Fibroblast of peridontal ligament (primary cell): ENCODE measurements at regions not wholly inside any gene's neighbourhood (a gene's known extent, or its start where the extent isn't known, plus 50 kb on each side); places are given as distances from the start of the nearest gene placed in this dataset.

Source experiments
- DNase-seq: peaks from one replicate; pipeline ENCODE4 v3.0.0-alpha.2; 2010; ENCODE audit errors: extremely low read depth

DNA sequence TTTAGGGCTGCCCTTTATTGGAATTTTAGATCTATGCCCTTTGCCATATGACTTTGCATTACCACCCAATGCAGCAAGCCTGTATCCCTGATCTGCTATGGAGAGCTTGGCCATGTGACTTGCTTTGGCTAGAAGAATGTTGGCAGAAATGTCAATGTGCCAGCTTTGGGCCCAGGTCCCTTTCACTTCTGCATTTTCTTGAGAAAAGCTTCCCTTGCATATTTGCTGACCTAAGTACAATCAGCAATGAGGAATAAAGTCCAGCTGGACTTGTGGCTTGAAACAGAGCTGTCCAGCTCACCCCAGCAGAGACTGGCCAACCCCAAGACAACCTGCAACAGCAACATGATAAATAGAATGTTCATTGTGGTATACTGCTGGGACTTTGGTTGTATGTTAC lies 135.9 kb downstream of the PAH start:
- no peak for DNase-seq

DNA sequence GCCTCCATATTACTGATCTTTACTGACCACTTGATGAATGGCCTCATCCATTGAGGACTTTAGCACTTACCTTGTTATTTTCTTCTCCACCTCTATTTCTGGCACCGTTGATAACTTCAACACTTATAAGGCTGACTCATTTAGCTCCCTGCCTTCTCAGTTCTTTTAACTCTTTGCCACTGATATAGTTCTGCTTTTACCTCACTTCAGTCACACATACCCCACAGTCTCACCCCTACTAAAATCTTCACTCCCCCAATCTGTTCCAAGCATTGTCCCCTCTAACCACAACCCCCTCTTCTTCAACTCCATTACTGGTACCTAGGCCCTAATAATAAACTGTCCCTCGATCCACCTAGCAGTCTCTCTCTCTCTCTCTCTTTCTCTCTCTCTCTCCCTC lies 141.0 kb downstream of the PAH start:
- DNase-seq: no peak

DNA sequence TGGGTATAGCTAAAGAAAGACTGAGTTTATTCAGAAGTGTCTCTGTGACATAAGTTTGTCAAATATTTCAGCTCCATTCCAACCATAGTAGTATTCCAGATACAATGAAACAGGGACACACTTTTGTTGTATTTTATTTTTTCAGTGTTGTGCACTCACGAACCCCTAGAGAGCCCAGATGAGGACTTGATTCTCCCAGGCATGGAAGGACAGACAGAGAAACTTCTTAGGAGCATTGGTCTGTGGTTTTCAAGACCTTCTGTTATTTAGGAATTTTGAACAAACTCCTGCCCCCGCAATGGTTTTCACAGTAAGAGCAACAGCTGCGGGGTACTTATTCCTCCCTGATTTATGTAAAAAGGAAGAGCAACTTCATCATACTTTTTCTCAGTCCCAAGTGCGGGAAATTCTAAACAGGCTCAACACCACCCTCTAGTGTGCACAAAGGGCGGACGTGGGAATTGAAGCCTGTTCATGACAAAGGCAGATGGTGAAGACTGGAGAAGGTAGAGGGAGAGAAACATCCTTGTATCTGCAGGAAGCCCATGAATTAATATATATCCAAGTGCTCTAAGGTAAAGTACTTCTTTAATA lies 147.6 kb downstream of the PAH start:
- DNase-seq: peak; percentile 77

DNA sequence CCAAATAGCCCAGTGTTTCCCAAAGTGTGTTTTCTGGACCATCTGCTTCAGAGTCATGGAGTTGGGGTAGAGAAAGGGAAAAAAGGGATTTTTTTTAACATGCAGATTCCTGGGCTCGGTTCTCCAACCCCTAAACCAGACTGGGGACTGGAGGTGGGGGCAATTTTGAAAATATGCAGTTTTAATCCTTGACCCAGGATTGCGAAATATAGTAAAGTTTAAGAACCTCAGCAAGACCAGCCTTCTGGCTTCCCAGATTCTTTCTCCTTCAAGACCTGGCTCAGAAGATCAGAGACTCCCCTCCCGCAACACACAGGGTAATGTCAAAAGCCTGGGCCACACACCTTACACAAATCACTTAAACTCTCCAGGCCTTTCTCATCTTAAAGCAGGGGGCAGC lies 150.1 kb downstream of the PAH start:
- no peak for DNase-seq

DNA sequence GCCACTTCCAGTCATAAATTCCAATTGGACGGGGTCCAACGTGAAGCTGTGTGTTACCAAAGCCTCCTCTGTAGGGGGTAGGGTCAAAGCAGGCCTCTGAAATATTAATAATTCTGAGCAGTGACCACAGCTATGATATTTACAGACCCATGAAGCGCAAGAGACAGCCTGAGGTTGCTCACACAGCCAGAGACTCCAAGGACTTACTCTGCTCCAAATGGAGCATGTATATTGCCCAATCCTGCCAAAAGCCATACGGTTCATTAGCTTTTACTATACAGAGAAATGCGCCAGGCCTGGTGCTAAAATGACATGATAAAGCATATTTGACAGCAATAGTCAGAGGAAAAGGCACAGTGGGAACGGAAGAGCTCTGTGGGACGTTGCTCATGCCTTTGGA lies 151.3 kb downstream of the PAH start:
- no peak for DNase-seq

DNA sequence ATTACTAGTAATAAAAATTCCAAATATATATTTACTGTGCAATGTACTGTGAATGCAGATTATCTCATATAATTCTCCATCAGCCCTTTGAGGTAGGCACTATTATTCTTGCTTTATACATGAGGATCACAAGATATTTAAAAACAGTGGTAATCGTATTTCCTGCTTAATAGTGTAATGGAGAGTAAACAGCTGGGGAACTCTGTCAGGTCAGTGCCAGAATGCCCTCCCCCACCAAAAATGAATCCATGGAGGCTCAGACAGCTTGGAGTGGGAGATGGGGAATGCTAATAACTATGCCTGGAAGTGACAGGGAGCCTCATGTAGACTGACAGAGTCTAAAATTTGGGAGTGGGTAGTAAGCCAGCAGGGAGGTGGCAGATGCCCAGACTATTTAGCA lies 153.6 kb downstream of the PAH start:
- DNase-seq: no peak

DNA sequence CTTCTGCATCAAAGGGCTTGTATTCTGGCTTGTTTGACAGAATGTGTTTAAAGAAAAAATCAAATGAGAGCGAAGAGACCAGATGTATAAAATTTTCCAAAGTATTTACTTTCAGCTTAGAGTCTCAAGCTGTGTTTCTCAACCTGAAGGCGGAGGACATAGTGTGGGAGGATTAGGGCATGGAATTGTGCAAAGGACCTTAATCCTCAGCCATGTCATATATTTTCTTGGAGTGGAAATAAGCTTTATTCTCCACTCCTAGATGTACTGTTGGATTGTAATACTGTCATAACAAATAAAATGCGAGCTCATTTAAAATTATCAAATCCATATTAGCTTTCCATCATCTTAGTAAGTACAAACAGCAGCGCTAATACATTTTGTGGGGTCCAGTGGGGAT lies 154.0 kb downstream of the PAH start:
- DNase-seq: no peak

DNA sequence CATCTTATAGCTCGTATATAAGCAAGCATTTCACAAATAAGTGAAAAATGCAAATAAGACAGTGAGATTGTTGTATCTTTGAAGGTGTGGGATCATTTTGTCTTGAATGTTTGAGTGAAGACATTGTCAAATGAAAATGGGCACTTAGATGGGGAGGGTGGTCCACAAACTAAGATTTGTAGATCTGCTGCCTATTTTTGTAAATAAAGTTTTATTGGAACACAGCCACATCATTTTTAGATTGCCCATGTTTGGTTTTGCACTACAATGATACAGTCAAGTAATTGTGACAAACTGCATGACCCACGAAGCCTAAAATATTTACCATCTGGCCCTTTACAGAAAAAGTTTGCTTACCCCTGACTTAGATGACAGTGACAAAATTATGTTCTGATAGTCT lies 156.7 kb downstream of the PAH start:
- no peak for DNase-seq

DNA sequence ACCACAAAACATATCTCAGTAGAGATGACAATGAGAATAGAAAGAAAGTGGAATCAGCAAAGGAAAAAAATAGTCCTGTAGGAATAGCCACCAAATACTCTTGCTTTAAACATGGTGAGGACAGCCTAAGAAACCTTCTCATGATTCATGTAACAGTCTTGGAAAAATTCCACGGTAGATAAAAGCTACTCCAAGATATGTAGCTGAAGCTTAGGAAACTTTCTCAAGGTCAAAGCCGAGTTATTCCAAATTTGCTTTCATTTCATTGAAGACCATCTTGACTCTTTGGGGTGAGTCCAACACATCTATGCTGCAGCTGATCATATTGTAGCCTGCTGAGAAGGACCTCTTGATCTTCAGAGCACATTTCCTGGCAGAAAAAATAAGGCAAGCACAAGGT lies 157.6 kb downstream of the PAH start:
- no peak for DNase-seq

DNA sequence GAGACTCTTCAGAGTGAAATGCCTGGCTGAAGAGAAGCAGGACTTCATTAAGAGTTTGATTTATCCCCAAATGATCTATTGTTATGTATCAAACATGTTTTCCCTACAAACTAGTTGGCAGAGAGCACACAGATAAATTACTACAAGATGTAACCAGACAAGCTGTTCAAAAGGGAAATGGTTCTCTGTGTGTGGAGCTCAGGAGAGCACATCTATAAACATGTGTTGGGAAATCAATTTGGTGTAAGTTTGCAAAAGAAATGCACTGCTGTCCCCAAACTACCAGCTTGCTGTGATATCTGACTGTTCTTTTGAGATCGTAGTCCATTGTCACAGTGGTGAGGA lies 159.2 kb downstream of the PAH start:
- peak; percentile 20 for DNase-seq

DNA sequence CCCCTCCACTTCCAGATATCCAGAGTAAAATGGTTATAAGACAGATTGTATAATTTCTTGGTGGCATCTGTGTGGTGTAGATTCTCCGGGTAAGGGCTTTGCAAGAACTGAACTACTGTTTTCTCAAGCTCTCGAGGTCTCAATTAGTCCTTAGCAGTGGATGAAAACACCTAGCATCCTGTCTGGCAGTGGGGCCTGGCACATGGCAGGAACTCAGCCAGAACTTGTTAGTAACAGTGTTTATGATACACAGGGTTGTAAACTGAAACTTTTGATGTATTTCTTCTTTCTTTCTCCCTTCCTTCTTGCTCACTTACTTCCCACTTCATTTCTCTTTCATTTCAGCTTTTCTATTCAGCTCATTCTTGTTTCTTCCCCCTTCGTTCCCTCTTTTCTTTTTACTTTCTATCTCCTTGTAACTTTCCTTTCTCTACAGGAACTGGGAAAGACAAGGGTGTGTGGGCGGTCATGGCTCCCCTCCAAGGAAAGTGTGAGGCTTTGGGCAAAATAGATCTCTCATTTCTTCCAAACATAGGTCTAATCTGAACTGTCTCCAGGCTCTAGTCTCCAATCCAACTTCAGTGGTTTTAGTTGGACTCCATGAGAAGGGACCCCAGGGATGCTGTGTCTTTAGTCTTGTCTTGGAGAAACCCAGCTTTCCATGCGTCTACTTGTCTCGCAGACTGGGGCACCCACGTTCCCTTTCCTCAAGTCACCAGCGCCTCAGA lies 159.7 kb downstream of the PAH start:
- DNase-seq: peak; percentile 8

DNA sequence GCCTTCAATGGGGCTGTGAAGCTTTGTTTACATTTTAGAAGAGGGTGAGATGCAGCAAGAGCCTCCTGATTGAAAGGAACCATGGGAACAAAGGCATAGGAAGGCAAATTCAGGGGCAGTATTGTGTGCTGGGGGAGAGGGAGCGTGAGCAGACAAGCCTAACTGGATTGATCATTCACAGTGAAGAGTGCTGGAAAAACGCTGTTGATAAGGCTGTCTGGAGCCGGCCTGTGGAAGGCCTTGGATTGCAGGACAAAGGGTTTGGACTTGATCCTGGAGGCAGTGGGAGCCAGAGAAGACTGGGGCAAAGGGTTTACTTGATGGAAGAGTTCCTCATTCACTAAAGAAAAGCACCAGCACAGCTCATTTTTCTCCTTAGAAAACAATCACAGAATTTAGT lies 160.5 kb downstream of the PAH start:
- DNase-seq: no peak

DNA sequence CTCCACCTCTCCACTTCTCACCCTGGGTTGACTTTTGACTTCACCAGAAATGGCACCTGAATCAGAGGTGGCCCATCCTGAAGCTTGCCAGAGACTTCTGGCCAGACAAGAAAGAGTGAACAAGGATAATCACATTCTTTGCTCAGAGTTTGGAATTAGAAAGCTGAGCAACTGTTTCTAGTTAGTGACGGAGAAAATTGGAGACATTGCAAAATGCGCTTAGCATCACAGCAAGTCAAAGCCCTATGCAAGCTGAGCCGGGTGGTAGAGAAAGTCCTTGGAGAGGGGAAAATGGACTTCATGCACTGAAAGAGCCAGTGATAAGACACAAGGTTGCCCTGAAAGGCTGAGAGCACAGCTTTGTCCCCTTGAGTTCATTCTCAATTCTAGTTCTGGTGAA lies 161.8 kb downstream of the PAH start:
- DNase-seq: peak; percentile 20

DNA sequence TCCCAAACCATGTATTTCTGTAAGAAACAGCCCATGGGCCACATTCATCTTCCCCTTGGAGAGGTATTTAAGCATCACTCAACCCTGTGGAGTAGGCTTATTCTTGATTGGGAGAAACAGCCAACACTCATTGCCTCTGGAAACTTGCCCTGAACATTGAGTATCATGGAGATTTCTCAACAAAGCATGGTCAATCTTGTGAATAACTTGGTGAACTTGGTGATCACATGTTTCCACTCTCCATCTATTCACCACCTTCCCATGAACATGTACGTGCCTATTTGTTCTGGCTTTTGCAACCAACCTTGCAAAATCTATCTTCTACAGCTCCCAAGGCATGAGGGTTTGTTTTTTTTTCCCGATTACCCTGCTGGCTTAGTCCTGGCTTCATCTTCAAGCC lies 163.2 kb downstream of the PAH start:
- no peak for DNase-seq

DNA sequence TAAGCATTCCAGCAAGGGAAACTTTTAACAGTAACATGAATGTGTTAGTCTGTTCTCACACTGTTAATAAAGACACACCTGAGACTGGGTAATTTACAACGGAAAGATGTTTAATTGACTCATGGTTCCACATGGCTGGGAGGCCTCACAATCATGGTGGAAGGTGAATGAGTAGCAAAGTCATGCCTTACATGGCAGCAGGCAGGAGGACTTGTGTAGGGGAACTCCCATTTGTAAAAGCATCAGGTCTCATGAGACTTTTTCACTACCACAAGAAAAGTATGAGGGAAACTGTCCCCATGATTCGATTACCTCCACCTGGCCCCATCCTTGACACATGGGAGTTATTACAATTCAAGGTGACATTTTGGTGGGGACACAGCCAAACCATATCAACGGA lies 168.3 kb downstream of the PAH start:
- DNase-seq: no peak

DNA sequence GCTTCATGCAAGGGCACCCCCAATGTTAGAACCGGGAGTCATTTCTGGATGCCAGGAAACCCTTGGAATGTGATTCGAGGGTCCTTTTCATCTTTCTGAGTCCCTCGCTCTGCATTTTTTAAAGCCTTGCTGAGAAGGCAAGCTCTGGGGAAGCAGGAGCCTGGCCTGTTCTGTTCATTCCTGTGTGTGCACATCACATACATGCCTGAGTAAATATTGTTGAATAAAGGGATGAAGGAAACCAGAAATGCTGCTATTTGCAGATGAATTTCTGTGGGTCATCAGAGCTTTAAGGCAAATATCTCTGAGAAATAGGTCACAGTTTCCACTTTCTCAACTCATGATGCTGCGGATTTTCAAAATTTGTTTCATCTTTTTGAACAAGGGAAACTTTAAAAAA lies 170.1 kb downstream of the PAH start:
- no peak for DNase-seq

DNA sequence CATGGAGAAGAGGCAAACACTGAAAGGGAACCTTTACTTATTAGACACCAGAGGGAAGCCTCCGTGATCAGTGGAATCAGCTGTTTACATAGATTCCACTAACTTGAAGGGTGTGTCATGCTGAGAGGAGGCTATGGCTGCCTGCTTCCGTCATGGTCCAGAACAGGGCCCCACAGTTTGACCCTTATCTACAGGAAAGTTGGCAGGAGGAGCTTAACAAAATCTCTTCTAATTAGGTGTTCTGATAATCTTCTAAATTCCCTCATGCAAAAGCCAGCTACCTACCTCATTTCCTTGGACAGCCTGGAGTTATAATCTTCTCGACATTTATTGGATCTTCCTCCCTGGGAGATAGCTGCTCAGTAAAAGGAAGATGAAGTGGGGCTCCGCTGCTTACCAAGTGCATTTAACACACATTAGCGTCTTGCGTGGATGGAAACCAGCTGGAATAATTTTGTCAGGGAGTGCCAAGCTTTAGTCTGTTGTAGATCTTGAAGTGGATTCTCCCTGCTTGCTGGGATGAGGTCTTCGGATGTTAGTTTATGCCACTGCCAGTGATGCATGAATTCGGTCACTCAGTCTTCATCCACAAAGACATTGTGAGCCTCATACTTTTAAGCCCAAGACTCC lies 171.0 kb downstream of the PAH start:
- no peak for DNase-seq

DNA sequence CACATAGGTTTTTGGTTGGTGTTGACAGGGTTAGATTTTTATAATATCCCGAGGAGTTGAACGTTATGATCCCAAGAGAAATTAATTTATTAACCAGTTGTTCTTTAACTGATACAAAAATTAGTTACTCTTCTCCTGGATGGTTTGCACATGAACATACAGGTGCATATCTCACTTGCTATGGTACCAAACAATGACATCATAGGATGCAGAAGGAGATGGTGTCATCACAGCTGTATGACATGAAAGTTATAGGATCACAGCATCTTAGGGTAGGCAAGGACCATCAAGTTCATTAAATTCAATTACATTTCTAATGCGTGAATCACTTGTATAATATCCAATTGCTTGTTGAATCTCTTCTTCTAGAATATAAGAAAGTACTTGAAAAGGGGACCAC lies 175.8 kb downstream of the PAH start:
- DNase-seq: no peak

DNA sequence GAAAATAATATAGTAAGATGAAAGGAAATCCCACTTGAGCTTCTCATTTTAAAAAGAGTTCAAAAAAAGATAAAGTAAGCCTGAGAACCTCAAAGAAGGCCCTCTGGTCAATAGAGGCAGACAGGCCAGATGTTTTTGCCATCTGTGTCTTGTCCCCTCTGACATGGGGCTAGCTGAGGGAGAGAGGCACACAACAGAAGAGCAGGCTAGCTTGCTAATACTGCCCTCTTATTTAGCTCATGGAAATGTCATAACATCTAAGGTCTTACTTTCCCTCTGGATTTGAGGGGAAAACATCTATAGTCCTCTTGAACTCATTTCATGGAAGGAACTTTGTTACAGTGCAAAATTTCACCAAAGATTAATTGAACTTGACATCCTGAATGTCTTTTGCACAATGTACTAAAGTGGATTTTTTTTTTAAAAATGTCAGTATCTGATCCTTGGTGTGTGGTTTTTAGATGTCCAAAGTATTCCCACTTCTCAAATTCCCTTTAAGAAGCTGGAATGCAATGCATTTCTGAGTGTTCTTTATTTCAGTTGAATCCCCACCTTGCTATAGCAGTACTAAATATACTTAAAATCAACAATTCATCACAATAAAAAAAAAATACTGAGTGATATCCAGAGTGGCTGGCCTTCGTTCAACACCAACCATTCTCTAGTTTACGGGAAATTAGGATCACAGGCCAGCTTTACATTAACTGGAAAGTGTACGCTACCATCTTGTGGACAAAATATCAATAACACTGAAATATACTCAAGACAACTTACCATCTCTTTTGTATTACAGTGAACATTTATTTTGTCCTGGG lies 176.7 kb downstream of the PAH start:
- peak; percentile 83 for DNase-seq

DNA sequence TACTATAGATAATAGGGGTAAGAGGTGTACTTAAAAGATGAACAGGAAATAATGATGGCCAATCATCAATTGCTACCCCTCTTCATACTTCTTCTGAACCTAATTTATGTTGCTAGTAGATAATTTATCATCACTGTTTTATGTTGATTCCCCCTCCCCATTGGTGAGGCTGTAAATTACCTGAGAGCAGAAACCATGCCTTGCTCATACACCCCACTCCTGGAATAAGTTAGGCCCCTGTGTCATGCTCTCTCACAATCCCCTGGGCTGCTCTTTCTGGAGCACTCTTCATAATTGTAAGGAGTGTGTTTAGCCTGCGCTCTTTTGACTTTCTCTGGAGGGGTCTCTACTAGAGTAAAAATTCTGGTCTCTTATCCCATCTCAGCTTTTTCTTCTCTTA lies 180.7 kb downstream of the PAH start:
- no peak for DNase-seq

DNA sequence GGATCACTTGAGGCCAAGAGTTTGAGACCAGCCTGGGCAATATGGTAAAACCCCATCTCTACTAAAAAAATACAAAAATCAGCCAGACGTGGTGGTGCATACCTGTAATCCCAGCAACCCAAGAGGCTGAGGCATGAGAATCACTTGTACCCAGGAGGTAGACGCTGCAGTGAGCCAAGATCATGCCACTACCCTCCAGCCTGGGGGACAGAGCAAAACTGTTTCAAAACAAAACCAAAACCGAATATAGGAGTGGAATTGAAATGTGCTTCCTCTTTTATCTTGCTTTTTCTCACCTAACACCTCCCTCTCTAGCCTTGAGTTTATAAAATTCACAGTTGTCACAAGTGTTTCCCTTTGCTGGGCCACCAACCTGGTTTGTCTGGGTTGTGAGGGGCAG lies 181.9 kb downstream of the PAH start:
- no peak for DNase-seq

DNA sequence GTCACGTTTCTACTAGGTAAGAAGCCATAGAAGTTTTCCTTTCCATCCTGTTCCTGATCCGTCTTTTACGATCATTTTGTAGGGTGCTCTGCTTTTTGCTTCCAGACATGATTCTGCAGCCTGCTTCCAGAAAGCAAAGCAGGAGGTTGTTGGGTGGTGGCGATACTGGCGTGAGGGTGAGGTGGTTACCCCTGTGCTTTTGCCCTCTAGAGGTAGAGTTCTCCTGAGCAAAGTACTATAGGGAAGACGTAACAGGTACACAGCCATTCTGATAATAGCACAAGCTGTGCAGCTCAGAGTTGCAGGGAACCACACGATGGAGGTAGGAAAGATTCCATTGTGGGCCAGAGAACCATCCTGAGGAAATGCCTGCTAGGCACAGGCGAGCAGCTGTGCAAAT lies 186.0 kb downstream of the PAH start:
- DNase-seq: no peak
